Trophoblast cell (in vitro differentiated cells and primary cell): ENCODE measurements at regions not wholly inside any gene's neighbourhood (a gene's known extent, or its start where the extent isn't known, plus 50 kb on each side); places are given as distances from the start of the nearest gene placed in this dataset.
A peak's percentile ranks its signal among the peaks of the same experiment; 100 is the strongest.

ENCODE experiments used
- DNase-seq, 2 donors: peaks; one replicate each; pipeline ENCODE4 v3.0.0-alpha.2; 2016
- H2AFZ ChIP-seq: 2 replicates; pipeline ENCODE4 v1.6.1; 2013; ENCODE audit warnings: low read length, moderate library complexity, mild to moderate bottlenecking; ENCODE audit not compliant: insufficient read depth, poor library complexity
- H2AK5ac ChIP-seq: 2 replicates; pipeline ENCODE4 v1.6.1; 2013; ENCODE audit warnings: mild to moderate bottlenecking, low read length
- H2BK120ac ChIP-seq: 2 replicates; pipeline ENCODE4 v1.6.1; 2013; ENCODE audit warnings: low read length, mild to moderate bottlenecking, moderate library complexity; ENCODE audit not compliant: insufficient read depth, poor library complexity
- H2BK12ac ChIP-seq: 2 replicates; pipeline ENCODE4 v1.6.1; 2013; ENCODE audit warnings: mild to moderate bottlenecking, low read length, moderate library complexity
- H2BK5ac ChIP-seq: 2 replicates; pipeline ENCODE4 v1.6.1; 2013; ENCODE audit warnings: low read length, low read depth, moderate library complexity, mild to moderate bottlenecking; ENCODE audit not compliant: poor library complexity
- H3K14ac ChIP-seq: 2 replicates; pipeline ENCODE4 v1.6.1; 2013; ENCODE audit warnings: mild to moderate bottlenecking, low read length
- H3K18ac ChIP-seq: 2 replicates; pipeline ENCODE4 v1.6.1; 2013; ENCODE audit warnings: mild to moderate bottlenecking, low read length
- H3K23ac ChIP-seq: 2 replicates; pipeline ENCODE4 v1.6.1; 2013; ENCODE audit warnings: low read length
- H3K27ac ChIP-seq: 2 replicates; pipeline ENCODE4 v1.5.1; 2013; ENCODE audit warnings: low read depth, mild to moderate bottlenecking, inconsistent platforms, low read length, moderate library complexity
- H3K27me3 ChIP-seq: 2 replicates; pipeline ENCODE4 v1.6.1; 2013; ENCODE audit warnings: inconsistent platforms, mild to moderate bottlenecking, low read length, moderate library complexity; ENCODE audit not compliant: insufficient read depth
- H3K36me3 ChIP-seq, 2 experiments: 1 replicate in 1 of 2; 2 replicates in 1 of 2; pipeline ENCODE4 v1.6.1; 2013; ENCODE audit warnings: low read length in 2 of 2, mild to moderate bottlenecking in 2 of 2, moderate library complexity in 1 of 2; ENCODE audit not compliant: insufficient read depth in 2 of 2, control insufficient read depth in 1 of 2
- H3K4ac ChIP-seq: 2 replicates; pipeline ENCODE4 v1.6.1; 2013; ENCODE audit warnings: low read depth, mild to moderate bottlenecking, low read length, moderate library complexity
- H3K4me1 ChIP-seq, 2 experiments: 1 replicate in 1 of 2; 2 replicates in 1 of 2; pipeline ENCODE4 v1.6.1; 2013; ENCODE audit warnings: low read length in 2 of 2, mild to moderate bottlenecking in 2 of 2, moderate library complexity in 1 of 2; ENCODE audit not compliant: insufficient read depth in 2 of 2, control insufficient read depth in 1 of 2
- H3K4me2 ChIP-seq: 2 replicates; pipeline ENCODE4 v1.6.1; 2013; ENCODE audit warnings: inconsistent platforms, mild to moderate bottlenecking, low read length, moderate library complexity
- H3K4me3 ChIP-seq: 2 replicates; pipeline ENCODE4 v1.5.1; 2013; ENCODE audit warnings: mild to moderate bottlenecking, low read depth, low read length, inconsistent platforms
- H3K79me1 ChIP-seq: one replicate; pipeline ENCODE4 v1.6.1; 2013; ENCODE audit warnings: low read length
- H3K79me2 ChIP-seq: 2 replicates; pipeline ENCODE4 v1.6.1; 2013; ENCODE audit warnings: low read length, mild to moderate bottlenecking; ENCODE audit not compliant: control insufficient read depth, insufficient read depth, poor library complexity
- H3K9ac ChIP-seq: 2 replicates; pipeline ENCODE4 v1.6.1; 2013; ENCODE audit warnings: mild to moderate bottlenecking, low read length
- H3K9me3 ChIP-seq: 2 replicates; pipeline ENCODE4 v1.6.1; 2013; ENCODE audit warnings: low read depth, mild to moderate bottlenecking, control low read depth, inconsistent platforms, low read length; ENCODE audit not compliant: insufficient read depth
- H4K12ac ChIP-seq: 2 replicates; pipeline ENCODE4 v1.6.1; 2013; ENCODE audit warnings: low read depth, mild to moderate bottlenecking, low read length, moderate library complexity
- H4K8ac ChIP-seq: 2 replicates; pipeline ENCODE4 v1.6.1; 2013; ENCODE audit warnings: low read depth, mild to moderate bottlenecking, low read length, moderate library complexity
- H4K91ac ChIP-seq: one replicate; pipeline ENCODE4 v1.6.1; 2013; ENCODE audit warnings: low read depth, mild to moderate bottlenecking, low read length, moderate library complexity
- WGBS: extraction: QIAGEN DNeasy Blood & Tissue Kit; methylation state at CpG from one replicate; pipeline ENCODE4 v1.1.7; 2013; ENCODE audit warnings: missing lambda C conversion rate; ENCODE audit not compliant: insufficient read length, insufficient coverage; ENCODE audit errors: extremely low coverage; 5-methylcytosine and 5-hydroxymethylcytosine counted together

DNA sequence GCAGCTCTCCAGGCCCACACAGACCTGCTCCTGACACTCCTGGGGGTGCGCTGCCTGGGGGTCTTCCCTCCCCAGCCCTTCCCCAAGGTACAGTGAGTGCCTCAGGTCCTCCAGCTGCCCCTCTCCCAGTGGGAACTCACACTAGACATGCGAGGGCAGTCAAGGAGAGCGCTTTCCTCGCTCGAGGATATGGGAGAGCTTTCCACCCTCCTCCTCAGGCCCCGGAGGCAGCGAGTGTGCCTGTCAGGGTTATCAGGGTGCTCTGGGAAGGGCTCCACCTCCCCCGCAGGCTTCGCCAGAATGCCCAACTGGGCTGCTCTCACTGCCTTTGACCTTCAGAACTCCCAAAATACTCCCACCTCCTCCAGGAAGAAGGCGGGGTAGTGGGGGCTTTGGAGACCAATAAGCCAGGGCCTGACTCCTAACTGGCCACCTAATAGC is 85.7 kb upstream of the LAPTM4A start:
- Histone ChIP-seq H2AFZ (no peak overlapping the region), H3K4me3 (no peak overlapping the region), H2BK5ac (peak overlapping the region; percentile 16), H3K36me3 (no peaks in the 10 kb centered on the region), H3K4me2 (no peak overlapping the region), H2BK120ac (peak overlapping the region; percentile 41), H2AK5ac (peak overlapping the region; percentile 27), H3K9me3 (no peaks in the 10 kb centered on the region), H3K27me3 (no peaks in the 10 kb centered on the region), H3K27ac (no peak overlapping the region), H4K12ac (no peak overlapping the region), H4K8ac (no peak overlapping the region), H3K23ac (no peak overlapping the region), H3K14ac (peak overlapping the region; percentile 43), H3K4me1 (peaks cover 20 to 22% of the 10 kb centered on the region in 2 experiments), H3K79me1 (peaks cover 23% of the 10 kb centered on the region), H3K4ac (no peak overlapping the region), H3K18ac (no peak overlapping the region), H2BK12ac (peak overlapping the region; percentile 25), H3K9ac (no peak overlapping the region), H4K91ac (peak overlapping the region; percentile 45), H3K79me2 (peaks cover 6% of the 10 kb centered on the region)
- no CpG with 5 or more reads among the region's 10 CpGs for WGBS
- no peak for DNase-seq

DNA sequence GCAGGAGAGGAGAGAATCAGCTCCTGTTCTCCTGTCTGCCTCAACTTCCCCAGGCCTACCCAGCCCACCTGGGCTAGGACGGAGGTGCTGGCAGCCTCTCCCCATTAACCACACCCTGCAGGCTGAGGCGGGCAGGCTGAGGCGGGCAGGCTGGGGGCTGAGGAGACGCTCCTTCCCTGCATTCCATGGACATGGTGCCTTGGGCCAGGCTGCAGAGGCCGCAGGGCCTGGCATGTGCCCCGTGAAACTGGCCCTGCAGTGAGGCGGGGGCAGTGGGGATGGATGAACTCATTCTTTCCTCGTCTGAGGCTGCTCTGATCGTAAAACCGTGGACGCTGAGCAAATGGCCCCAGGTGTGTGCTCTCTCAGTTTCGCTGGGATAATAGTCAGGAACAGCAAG is 84.7 kb upstream of the LAPTM4A start:
- Histone ChIP-seq H4K8ac (no peak overlapping the region), H3K4me2 (no peak overlapping the region), H3K27ac (no peak overlapping the region), H3K4me1 (peaks cover 19 to 20% of the 10 kb centered on the region in 2 experiments), H3K4me3 (no peak overlapping the region), H3K23ac (no peak overlapping the region), H3K79me1 (peaks cover 22% of the 10 kb centered on the region), H3K14ac (peak overlapping the region; percentile 23), H3K18ac (peak overlapping the region; percentile 44), H3K4ac (no peak overlapping the region), H3K9ac (no peak overlapping the region), H3K9me3 (no peaks in the 10 kb centered on the region), H2AFZ (no peak overlapping the region), H3K36me3 (no peaks in the 10 kb centered on the region), H4K91ac (peak overlapping the region; percentile 45), H2BK12ac (peak overlapping the region; percentile 11), H4K12ac (no peak overlapping the region), H3K79me2 (peaks cover 6% of the 10 kb centered on the region), H2BK5ac (no peak overlapping the region), H3K27me3 (no peaks in the 10 kb centered on the region), H2AK5ac (peak overlapping the region; percentile 39), H2BK120ac (no peak overlapping the region)
- WGBS, result no CpG with 5 or more reads among the region's 12 CpGs
- no peak for DNase-seq

DNA sequence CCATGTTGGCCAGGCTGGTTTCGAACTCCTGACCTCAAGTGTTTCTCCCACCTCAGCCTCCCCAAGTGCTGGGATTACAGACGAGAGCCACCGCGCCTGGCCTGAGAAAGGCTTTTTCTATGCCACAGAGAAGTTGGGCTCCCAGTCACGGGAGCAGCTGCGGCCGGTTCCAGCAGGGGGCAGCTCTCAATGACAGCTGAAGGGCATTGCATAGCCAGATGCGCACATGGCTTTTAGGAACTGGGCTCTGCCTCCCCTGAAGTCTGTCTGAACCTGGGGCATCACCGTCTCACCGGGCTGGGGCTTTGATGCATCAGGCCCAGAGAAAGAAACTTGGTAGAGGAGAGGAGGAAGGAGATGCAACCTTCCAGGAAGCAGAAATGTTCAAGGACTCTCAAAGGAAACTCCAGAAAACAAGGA is 84.2 kb upstream of the LAPTM4A start:
- no CpG with 5 or more reads among the region's 10 CpGs for WGBS
- H4K12ac ChIP-seq, result no peak overlapping the region
- peak; percentile 23 to 64 for DNase-seq
- no peak overlapping the region for H4K8ac ChIP-seq
- no peak overlapping the region for H2BK5ac ChIP-seq
- peaks cover 18% of the 10 kb centered on the region for H3K79me1 ChIP-seq
- H3K27ac ChIP-seq, result no peak overlapping the region
- H2BK12ac ChIP-seq, result no peak overlapping the region
- H3K18ac ChIP-seq, result no peak overlapping the region
- no peak overlapping the region for H3K4ac ChIP-seq
- H3K27me3 ChIP-seq, result no peaks in the 10 kb centered on the region
- H3K14ac ChIP-seq, result no peak overlapping the region
- no peak overlapping the region for H3K23ac ChIP-seq
- no peak overlapping the region for H4K91ac ChIP-seq
- H3K36me3 ChIP-seq, result no peaks in the 10 kb centered on the region
- no peak overlapping the region for H2AFZ ChIP-seq
- no peaks in the 10 kb centered on the region for H3K9me3 ChIP-seq
- no peak overlapping the region for H2AK5ac ChIP-seq
- no peak overlapping the region for H2BK120ac ChIP-seq
- H3K4me2 ChIP-seq, result no peak overlapping the region
- no peak overlapping the region for H3K9ac ChIP-seq
- peaks cover 6% of the 10 kb centered on the region for H3K79me2 ChIP-seq
- H3K4me1 ChIP-seq, result peaks cover 21 to 23% of the 10 kb centered on the region in 2 experiments
- no peak overlapping the region for H3K4me3 ChIP-seq

DNA sequence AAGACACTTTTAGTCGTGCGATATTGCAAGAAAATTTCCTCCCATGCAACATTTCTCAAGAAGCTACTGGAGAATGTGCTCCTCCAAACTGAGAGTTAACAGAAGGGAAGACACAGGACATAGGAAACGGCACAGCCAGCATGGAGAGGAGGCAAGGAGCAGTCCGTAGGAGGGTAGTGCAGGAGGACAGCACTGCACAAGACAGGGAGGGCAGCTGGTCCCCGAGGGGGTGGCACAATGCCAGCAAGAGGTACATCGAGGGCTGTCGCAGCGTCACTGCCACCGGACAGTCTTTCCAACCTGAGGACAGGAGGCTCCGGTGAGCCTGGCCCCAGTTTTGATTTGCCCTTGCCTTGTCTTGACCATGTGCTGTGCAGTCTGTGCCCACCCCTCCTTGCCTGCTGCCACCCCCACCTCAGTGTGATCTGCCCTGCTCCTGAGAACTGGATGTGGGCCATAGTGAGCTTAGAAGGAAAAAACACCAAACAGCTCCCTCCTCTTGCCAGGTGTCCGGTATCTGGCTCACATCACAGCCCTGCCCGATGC is 81.6 kb upstream of the LAPTM4A start:
- Histone ChIP-seq H3K18ac (no peak overlapping the region), H3K4me1 (peaks cover 10 to 11% of the 10 kb centered on the region in 2 experiments), H3K4me3 (no peak overlapping the region), H3K14ac (no peak overlapping the region), H2BK120ac (no peak overlapping the region), H3K4me2 (no peak overlapping the region), H2AK5ac (no peak overlapping the region), H3K9ac (no peak overlapping the region), H2AFZ (no peak overlapping the region), H4K12ac (no peak overlapping the region), H3K79me2 (no peaks in the 10 kb centered on the region), H2BK12ac (peak overlapping the region; percentile 65), H3K27ac (no peak overlapping the region), H3K23ac (no peak overlapping the region), H3K79me1 (peaks cover 9% of the 10 kb centered on the region), H2BK5ac (no peak overlapping the region), H3K9me3 (peaks cover 4% of the 10 kb centered on the region), H3K4ac (no peak overlapping the region), H4K91ac (no peak overlapping the region), H3K27me3 (no peaks in the 10 kb centered on the region), H3K36me3 (no peaks in the 10 kb centered on the region), H4K8ac (no peak overlapping the region)
- WGBS, result no CpG with 5 or more reads among the region's 12 CpGs
- no peak for DNase-seq
